Bronchial epithelial cell (primary cell): ENCODE measurements at regions not wholly inside any gene's neighbourhood (a gene's known extent, or its start where the extent isn't known, plus 50 kb on each side); places are given as distances from the start of the nearest gene placed in this dataset.

Experiments used
- DNase-seq: peaks from one replicate; pipeline ENCODE4 v3.0.0-alpha.2; 2010; ENCODE audit warnings: low read depth
- FAIRE-seq: peaks from 2 replicates; lab custom pipeline; 2011; peaks lifted over from hg19 to GRCh38; lab: Jason Lieb, UNC
- H3K27me3 ChIP-seq: 2 replicates; pipeline ENCODE4 v1.5.1; 2011; ENCODE audit warnings: low read length; ENCODE audit not compliant: control insufficient read depth, insufficient read depth
- H3K36me3 ChIP-seq: 2 replicates; pipeline ENCODE4 v1.5.1; 2011; ENCODE audit warnings: low read length; ENCODE audit not compliant: control insufficient read depth, insufficient read depth
- H3K4me3 ChIP-seq: 2 replicates; pipeline ENCODE4 v1.5.1; 2011; ENCODE audit warnings: mild to moderate bottlenecking, low read depth, low read length, control low read depth
- TF ChIP-seq, protein P1 (sequence below): IDR thresholded peaks from 2 replicates; pipeline ENCODE4 v1.5.1; 2011; ENCODE audit warnings: mild to moderate bottlenecking, moderate library complexity, low read length, control low read depth, inconsistent platforms; ENCODE audit not compliant: insufficient read depth, severe bottlenecking

DNA sequence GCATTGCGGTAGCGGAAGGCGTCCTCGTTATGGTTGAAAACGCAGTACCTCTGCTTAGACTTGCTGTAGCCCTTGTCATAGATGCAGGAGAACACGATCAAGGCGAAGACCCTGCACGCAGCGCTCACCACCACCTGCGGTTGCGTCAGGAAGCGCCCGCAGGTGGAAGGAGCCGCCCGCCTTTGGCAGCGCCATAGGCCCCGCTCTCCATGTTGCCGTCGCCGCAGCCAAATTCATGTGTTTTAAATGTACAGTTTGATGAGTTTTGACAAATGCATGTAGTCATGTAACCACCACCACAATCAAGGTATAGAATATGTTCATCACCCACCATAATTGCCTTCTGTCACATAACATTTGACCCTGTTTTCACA is 84.9 kb upstream of the CEP78 start:
- DNase-seq = no peak
- Histone ChIP-seq H3K27me3 (no peaks in the 10 kb centered on the region), H3K36me3 (no peaks in the 10 kb centered on the region), H3K4me3 (no peak overlapping the region)
- no peak for FAIRE-seq
- TF ChIP-seq, protein P1, sequence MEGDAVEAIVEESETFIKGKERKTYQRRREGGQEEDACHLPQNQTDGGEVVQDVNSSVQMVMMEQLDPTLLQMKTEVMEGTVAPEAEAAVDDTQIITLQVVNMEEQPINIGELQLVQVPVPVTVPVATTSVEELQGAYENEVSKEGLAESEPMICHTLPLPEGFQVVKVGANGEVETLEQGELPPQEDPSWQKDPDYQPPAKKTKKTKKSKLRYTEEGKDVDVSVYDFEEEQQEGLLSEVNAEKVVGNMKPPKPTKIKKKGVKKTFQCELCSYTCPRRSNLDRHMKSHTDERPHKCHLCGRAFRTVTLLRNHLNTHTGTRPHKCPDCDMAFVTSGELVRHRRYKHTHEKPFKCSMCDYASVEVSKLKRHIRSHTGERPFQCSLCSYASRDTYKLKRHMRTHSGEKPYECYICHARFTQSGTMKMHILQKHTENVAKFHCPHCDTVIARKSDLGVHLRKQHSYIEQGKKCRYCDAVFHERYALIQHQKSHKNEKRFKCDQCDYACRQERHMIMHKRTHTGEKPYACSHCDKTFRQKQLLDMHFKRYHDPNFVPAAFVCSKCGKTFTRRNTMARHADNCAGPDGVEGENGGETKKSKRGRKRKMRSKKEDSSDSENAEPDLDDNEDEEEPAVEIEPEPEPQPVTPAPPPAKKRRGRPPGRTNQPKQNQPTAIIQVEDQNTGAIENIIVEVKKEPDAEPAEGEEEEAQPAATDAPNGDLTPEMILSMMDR = no peak

DNA sequence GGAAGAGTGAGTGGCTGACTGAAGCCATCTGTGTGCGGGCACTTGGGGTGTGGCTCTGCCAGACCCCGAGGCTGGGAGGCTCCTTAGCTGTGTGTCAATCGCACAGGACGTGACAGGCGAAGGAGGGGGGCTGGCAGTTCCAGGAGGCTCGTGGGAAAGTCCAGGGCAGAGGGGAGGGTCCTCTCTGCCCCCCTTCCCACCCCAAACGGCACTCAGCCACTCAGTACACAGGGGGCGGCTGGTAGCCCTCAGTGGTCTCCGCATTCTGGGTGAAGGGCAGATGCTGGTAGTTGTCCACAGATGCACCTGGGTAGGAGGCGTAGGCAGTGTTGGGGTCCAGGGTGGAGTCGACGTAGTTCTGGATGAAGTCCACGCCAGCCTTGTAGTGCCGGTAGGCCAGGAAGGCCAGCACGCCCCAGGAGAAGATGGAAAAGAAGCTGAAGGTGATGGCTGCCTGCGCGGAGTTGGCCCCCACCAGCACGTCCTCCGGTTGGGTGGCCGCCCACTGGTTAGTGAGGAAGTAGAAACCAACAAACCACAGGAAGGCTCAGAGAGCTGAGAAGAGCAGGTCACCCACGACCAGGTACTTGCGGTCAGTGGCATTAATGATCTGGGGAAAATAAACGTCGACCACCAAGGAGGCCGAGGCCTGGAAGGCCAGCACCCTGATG is 85.4 kb upstream of the CEP78 start:
- DNase-seq = no peak
- no peak for FAIRE-seq
- Histone ChIP-seq H3K4me3 (no peak overlapping the region), H3K36me3 (no peaks in the 10 kb centered on the region), H3K27me3 (no peaks in the 10 kb centered on the region)
- TF ChIP-seq, protein P1 = no peak

DNA sequence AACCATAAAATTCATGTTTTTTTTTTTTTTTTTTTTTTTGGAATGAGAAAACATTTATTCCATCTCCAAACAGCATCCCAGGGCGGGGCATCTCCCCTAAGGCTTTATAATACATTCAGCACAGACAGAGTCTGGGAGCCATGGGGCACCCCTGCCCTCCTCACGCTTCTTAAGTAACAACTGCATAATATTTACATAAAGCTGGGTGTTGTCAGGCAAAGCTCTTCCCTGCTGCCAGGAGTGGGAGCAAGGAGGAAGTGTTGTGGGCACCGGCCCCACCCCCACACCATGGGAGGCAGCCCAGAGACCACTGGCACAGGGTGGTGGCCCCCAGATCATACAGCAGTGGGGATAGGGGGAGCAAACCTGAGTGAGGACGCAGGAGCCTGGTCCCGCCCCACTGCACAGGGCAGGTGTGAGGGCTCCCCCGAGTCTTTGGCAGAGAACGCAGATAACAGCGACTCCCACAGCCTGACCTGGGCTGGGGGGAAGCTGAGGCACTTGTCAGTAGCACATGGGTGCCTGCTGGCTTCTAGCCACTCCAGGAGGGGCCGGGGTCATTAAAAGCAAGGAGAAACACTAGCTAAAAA is 86.1 kb upstream of the CEP78 start:
- FAIRE-seq (no peak), DNase-seq (no peak)
- Histone ChIP-seq H3K4me3 (no peak overlapping the region), H3K36me3 (no peaks in the 10 kb centered on the region), H3K27me3 (no peaks in the 10 kb centered on the region)
- TF ChIP-seq, protein P1 = no peak

DNA sequence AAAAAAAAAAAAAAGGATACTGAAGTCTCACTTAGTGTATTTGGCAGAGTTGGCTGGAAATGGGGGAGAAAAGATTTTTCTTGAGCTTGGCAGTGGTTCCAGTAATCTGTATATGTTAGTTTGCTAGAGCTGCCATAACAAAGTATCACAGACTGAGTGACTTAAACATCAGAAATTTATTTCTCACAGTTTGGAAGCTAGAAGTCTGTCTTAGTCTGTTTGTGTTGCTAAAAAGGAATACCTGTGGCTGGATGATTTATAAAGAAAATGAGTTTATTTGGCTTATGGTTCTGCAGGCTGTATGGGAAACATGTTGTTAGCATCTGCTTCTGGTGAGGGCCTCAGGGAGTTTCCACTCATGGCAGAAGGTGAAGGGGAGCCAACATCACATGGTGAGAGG is 89.6 kb upstream of the CEP78 start:
- TF ChIP-seq, protein P1 = no peak
- DNase-seq = no peak
- no peak overlapping the region for H3K4me3 ChIP-seq
- no peaks in the 10 kb centered on the region for H3K27me3 ChIP-seq
- FAIRE-seq = no peak
- no peaks in the 10 kb centered on the region for H3K36me3 ChIP-seq

DNA sequence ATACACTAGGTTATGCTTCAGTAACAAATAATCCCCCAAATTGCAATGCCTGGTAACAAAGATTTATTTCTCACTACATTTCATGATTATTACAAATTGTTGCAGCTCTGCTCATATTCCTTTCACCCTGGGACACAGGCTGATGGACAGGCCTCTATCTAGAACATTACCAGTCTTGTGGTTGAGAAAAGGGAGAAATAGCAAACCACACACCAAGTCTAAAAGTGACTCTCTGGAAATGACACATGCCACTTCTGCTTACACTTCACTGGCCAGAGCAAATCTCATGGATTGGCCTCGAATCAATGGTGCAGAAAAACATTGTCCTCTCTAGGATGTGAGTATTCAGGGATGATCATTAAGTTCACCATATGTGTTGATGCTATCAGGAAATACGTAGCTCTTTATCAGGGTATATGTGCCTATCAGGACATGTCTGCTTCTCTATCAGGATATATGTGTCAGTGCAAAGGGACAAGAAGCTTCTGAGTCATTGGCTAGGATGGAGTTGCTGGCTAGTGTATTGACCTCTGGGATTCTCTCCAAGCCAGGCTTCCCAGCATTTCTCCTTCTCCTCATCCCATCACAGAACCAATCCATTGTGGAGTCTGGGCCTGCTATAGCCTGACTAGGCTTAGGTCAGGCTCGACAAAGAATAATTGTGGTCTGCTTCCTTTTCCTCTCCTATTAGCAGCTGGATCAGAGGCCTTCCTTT is 91.1 kb upstream of the CEP78 start:
- no peaks in the 10 kb centered on the region for H3K27me3 ChIP-seq
- H3K36me3 ChIP-seq = no peaks in the 10 kb centered on the region
- DNase-seq = no peak
- no peak overlapping the region for H3K4me3 ChIP-seq
- peak; percentile 64 for FAIRE-seq
- TF ChIP-seq, protein P1 = no peak
